ENCODE measurements at regions not wholly inside any gene's neighbourhood (a gene's known extent, or its start where the extent isn't known, plus 50 kb on each side); places are given as distances from the start of the nearest gene placed in this dataset.
A peak's percentile ranks its signal among the peaks of the same experiment; 100 is the strongest.
"Not testable (repeated sequence)": the region's sequence is repeated elsewhere in the genome, so short reads cannot be mapped to it uniquely, and the experiment has no call there.

DNA sequence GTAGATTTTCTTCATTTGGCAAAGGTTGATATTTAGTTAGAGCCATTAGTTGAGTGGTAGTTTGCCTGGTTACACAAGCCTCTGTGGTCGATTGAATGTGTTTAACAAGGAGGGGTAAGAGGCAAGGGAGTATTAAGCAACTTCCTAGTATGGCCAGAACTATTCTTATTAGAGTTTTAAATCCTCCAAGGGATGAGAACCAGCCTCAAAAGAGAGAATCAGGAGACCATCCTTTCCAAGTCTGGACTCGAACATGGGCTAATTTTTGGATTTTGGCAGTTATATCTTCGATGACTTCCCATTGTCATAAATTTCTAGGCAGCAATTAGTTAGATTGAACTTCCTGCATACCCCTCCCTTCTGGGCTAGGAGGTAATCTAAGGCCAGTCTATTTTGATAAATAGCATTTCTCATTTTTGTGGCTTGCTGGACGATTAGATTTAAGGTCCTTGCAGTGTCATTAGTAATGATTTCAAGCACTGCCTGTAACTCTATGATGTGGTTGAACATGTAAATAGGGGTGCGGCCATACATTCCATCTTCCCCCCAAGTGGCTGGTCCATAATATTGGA is 219.5 kb upstream of the KCND2 start:
- ATAC-seq (ENCODE audit: low FRiP score), result peak; percentile 86
- WGBS, 2 donors, result 65 to 66% methylated on average over 5 of the region's 5 CpGs
- H3K9me3 ChIP-seq (ENCODE audit: control insufficient read depth, low read length), result no peaks in the 10 kb centered on the region
- H3K27ac ChIP-seq (ENCODE audit: low read depth in 1 of 2, low read length in 2 of 2), result no peak overlapping the region
- no peak overlapping the region for H3K4me3 ChIP-seq (ENCODE audit: low read length in 2 of 2)
- H3K4me1 ChIP-seq (ENCODE audit: control insufficient read depth in 1 of 2, insufficient read depth in 2 of 2, low read length in 2 of 2), result no peaks in the 10 kb centered on the region
- DNase-seq, result no peak
- no peaks in the 10 kb centered on the region for H3K27me3 ChIP-seq (ENCODE audit: control insufficient read depth in 1 of 2, insufficient read depth in 2 of 2, low read length in 1 of 2)
- intact Hi-C loops (cut with DNase I), result no loop called here
- no peaks in the 10 kb centered on the region for H3K36me3 ChIP-seq (ENCODE audit: control insufficient read depth in 1 of 2, insufficient read depth in 2 of 2, low read length in 1 of 2)

DNA sequence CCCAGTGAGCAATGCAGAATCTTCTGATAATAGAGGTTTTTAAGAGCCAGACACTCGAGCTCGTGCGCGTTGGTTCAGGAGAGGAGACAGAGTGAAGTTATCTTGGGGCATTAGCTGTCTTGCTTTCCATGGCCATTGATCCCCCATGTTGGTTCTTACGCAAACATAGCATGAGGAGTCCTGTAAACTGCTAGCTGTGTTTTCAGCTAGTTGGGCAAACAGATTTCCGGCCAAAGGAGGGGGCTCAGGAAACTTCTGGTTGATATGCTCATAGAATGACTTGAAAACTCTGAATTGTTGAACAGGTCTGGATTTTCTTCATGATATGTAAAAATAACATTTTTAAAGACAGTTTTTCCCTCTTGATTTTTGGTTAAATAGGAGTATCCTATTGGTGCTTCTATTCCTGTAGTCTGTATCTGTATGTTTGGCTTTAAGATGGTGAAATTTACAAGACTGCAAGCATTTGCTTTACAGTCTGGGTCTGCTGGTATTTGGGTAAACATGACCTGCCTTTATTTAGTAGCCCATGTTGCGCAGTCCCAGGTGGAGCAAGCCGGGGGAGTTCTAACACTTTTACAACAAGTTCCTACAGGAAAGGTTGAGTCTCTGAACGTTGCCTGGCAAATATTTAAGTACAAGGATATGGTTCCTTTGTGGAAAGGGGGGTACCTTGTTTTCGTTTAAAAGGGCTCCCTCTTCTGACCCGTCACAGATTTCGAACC is 218.4 kb upstream of the KCND2 start:
- WGBS, 2 donors, result 85 to 90% methylated on average over 12 of the region's 12 CpGs
- no peaks in the 10 kb centered on the region for H3K36me3 ChIP-seq (ENCODE audit: control insufficient read depth in 1 of 2, insufficient read depth in 2 of 2, low read length in 1 of 2)
- peaks cover 3% of the 10 kb centered on the region for H3K9me3 ChIP-seq (ENCODE audit: control insufficient read depth, low read length)
- no peak overlapping the region for H3K4me3 ChIP-seq (ENCODE audit: low read length in 2 of 2)
- H3K4me1 ChIP-seq (ENCODE audit: control insufficient read depth in 1 of 2, insufficient read depth in 2 of 2, low read length in 2 of 2), result no peaks in the 10 kb centered on the region
- no peaks in the 10 kb centered on the region for H3K27me3 ChIP-seq (ENCODE audit: control insufficient read depth in 1 of 2, insufficient read depth in 2 of 2, low read length in 1 of 2)
- intact Hi-C loops (cut with DNase I), result no loop called here
- no peak overlapping the region for H3K27ac ChIP-seq (ENCODE audit: low read depth in 1 of 2, low read length in 2 of 2)
- ATAC-seq (ENCODE audit: low FRiP score), result no peak
- DNase-seq, result no peak

DNA sequence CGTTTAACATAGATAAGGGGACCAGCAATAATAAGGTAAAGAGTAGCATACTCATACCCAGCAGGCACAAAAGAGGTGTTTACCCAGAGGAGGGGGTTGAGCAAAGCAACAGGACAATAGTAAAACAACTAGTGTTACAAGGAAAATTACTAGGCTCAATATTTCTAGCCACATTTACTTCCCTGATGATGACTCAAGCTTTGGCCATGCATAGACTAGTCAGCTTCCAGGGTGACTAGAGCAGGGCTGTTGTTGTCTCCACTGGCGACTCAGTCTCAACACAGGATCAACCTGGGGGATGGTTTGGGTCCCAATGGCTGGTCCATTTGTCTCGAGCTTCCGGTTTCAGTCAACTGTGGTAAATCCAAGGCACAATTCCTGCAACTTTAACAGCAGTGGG is 217.7 kb upstream of the KCND2 start:
- intact Hi-C loops (cut with DNase I), result no loop called here
- ATAC-seq (ENCODE audit: low FRiP score), result no peak
- no peak overlapping the region for H3K27ac ChIP-seq (ENCODE audit: low read depth in 1 of 2, low read length in 2 of 2)

DNA sequence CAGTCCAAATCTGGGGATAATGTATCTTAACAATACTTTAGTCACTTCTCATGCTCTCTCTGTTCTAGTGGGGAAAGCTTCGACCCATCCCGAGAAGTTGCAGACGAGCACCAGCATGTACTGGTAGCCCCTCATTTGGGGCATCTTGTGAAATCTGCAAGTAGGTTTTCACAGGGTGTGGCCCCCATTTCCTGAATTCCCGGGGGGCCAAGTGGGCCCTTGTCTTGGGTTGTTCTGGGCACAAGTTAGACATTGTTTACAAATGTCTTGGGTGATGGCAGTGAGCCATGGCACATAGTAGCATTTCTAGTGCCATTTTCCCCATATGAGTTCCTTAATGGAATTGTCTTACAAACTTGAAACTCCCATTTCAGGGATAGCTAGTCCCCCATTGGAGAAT is 216.7 kb upstream of the KCND2 start:
- Histone ChIP-seq H3K4me3 (ENCODE audit: low read length in 2 of 2) (no peak overlapping the region), H3K4me1 (ENCODE audit: control insufficient read depth in 1 of 2, insufficient read depth in 2 of 2, low read length in 2 of 2) (no peaks in the 10 kb centered on the region), H3K36me3 (ENCODE audit: control insufficient read depth in 1 of 2, insufficient read depth in 2 of 2, low read length in 1 of 2) (no peaks in the 10 kb centered on the region), H3K27me3 (ENCODE audit: control insufficient read depth in 1 of 2, insufficient read depth in 2 of 2, low read length in 1 of 2) (no peaks in the 10 kb centered on the region), H3K27ac (ENCODE audit: low read depth in 1 of 2, low read length in 2 of 2) (no peak overlapping the region), H3K9me3 (ENCODE audit: control insufficient read depth, low read length) (peaks cover 3% of the 10 kb centered on the region)
- intact Hi-C loops (cut with DNase I), result no loop called here
- ATAC-seq (ENCODE audit: low FRiP score) (no peak), DNase-seq (no peak)
- WGBS, 2 donors, result 87 to 90% methylated on average over 4 of the region's 4 CpGs

More for the DNA sequence above, 217.7 kb upstream of the KCND2 start:
- Histone ChIP-seq H3K36me3 (ENCODE audit: control insufficient read depth in 1 of 2, insufficient read depth in 2 of 2, low read length in 1 of 2) (no peaks in the 10 kb centered on the region), H3K4me3 (ENCODE audit: low read length in 2 of 2) (no peak overlapping the region), H3K9me3 (ENCODE audit: control insufficient read depth, low read length) (peaks cover 3% of the 10 kb centered on the region), H3K27me3 (ENCODE audit: control insufficient read depth in 1 of 2, insufficient read depth in 2 of 2, low read length in 1 of 2) (no peaks in the 10 kb centered on the region), H3K4me1 (ENCODE audit: control insufficient read depth in 1 of 2, insufficient read depth in 2 of 2, low read length in 2 of 2) (no peaks in the 10 kb centered on the region)
- 90 to 93% methylated on average over 4 of the region's 4 CpGs for WGBS, 2 donors
- no peak for DNase-seq

DNA sequence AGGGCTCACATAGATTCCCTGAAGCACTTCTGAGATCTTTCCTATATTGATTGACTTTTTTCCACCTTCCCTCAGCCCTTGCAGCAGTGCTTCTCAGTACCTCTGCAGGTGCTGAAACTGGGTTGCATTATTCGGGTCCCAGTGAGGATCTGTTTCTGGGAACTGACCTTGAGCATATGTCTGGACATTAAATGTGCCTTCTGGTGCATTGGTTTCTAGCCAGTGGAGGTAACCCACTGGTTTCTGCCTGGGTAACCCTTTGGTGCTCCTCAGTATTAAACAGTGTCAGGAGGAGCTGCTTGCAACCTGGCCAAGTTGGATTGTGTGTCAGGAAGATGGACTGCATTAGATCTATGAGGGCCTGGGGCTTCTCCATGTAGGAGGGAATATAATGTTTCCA is 213.3 kb upstream of the KCND2 start:
- H3K27ac ChIP-seq (ENCODE audit: low read depth in 1 of 2, low read length in 2 of 2), result no peak overlapping the region
- intact Hi-C loops (cut with DNase I), result no loop called here
- ATAC-seq (ENCODE audit: low FRiP score) (no peak), DNase-seq (no peak)
- WGBS, 2 donors, result 89 to 90% methylated on average over 1 of the region's 1 CpG
- H3K4me1 ChIP-seq (ENCODE audit: control insufficient read depth in 1 of 2, insufficient read depth in 2 of 2, low read length in 2 of 2), result no peaks in the 10 kb centered on the region
- H3K9me3 ChIP-seq (ENCODE audit: control insufficient read depth, low read length), result peaks cover 3% of the 10 kb centered on the region
- no peaks in the 10 kb centered on the region for H3K36me3 ChIP-seq (ENCODE audit: control insufficient read depth in 1 of 2, insufficient read depth in 2 of 2, low read length in 1 of 2)
- H3K27me3 ChIP-seq (ENCODE audit: control insufficient read depth in 1 of 2, insufficient read depth in 2 of 2, low read length in 1 of 2), result no peaks in the 10 kb centered on the region
- H3K4me3 ChIP-seq (ENCODE audit: low read length in 2 of 2), result no peak overlapping the region

DNA sequence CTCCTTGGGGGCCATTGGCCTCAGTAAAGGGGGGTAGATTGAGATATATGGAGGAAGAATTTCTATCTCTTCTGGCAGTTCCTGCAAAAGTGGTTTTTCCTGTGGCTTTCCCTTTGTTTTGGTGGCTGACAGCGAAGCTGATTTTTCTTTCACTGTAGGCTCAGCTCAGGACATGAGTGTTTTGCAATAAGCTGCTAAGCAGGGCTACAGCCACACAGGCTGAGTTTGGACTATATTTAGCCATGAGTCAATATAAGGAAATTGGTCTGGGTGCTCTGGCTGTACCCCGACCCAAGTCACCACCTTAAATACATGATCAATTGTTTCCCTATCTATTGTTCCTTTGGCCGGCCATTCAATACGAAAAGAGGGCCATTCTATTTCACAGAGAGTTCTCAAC is 212.7 kb upstream of the KCND2 start:
- Histone ChIP-seq H3K9me3 (ENCODE audit: control insufficient read depth, low read length) (peaks cover 3% of the 10 kb centered on the region), H3K27me3 (ENCODE audit: control insufficient read depth in 1 of 2, insufficient read depth in 2 of 2, low read length in 1 of 2) (no peaks in the 10 kb centered on the region), H3K27ac (ENCODE audit: low read depth in 1 of 2, low read length in 2 of 2) (no peak overlapping the region), H3K36me3 (ENCODE audit: control insufficient read depth in 1 of 2, insufficient read depth in 2 of 2, low read length in 1 of 2) (no peaks in the 10 kb centered on the region), H3K4me3 (ENCODE audit: low read length in 2 of 2) (no peak overlapping the region), H3K4me1 (ENCODE audit: control insufficient read depth in 1 of 2, insufficient read depth in 2 of 2, low read length in 2 of 2) (no peaks in the 10 kb centered on the region)
- 70 to 74% methylated on average over 4 of the region's 4 CpGs for WGBS, 2 donors
- intact Hi-C loops (cut with DNase I), result no loop called here
- ATAC-seq (ENCODE audit: low FRiP score) (no peak), DNase-seq (no peak)

DNA sequence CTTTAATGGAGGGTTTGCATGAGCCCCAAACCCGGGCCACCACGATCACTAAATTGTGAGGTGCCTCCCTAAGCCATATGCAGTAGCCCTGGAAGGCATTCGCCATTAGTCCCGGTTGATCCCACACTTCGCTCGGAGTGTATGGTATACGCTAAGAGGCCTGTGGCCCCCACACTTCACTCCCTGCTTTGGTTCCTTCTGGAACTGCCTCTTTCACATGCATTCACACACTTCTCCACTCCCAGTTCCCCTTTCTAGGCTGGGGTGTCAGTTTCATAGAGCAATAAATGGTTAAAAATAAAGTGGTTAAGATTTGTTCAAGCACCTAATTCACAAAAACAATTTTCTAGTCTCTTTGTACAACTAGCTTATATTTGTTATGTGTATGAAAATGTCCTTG is 212.1 kb upstream of the KCND2 start:
- no peak overlapping the region for H3K4me3 ChIP-seq (ENCODE audit: low read length in 2 of 2)
- H3K4me1 ChIP-seq (ENCODE audit: control insufficient read depth in 1 of 2, insufficient read depth in 2 of 2, low read length in 2 of 2), result no peaks in the 10 kb centered on the region
- ATAC-seq (ENCODE audit: low FRiP score) (no peak), DNase-seq (no peak)
- 92 to 95% methylated on average over 7 of the region's 7 CpGs for WGBS, 2 donors
- no peaks in the 10 kb centered on the region for H3K27me3 ChIP-seq (ENCODE audit: control insufficient read depth in 1 of 2, insufficient read depth in 2 of 2, low read length in 1 of 2)
- intact Hi-C loops (cut with DNase I), result no loop called here
- no peak overlapping the region for H3K27ac ChIP-seq (ENCODE audit: low read depth in 1 of 2, low read length in 2 of 2)
- H3K9me3 ChIP-seq (ENCODE audit: control insufficient read depth, low read length), result peaks cover 3% of the 10 kb centered on the region
- H3K36me3 ChIP-seq (ENCODE audit: control insufficient read depth in 1 of 2, insufficient read depth in 2 of 2, low read length in 1 of 2), result no peaks in the 10 kb centered on the region

DNA sequence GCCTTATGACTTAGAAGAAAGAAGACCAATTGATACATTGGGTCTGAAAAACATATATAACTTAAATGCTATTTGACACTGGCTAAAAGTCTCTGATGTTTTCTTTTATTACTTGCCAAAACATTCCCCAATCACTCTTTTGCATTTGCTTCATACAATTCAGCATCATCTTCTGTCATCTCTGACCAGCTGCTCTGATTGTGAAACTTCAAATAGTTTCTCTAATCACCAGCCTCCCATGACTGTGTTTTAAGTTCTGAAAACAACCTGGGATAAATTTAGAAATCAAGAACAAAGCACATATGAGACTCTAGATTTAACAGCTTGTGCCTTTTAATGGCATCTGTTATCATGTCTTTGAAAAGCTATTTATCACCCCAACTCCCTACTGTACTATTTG is 208.4 kb upstream of the KCND2 start:
- Histone ChIP-seq H3K27ac (ENCODE audit: low read depth in 1 of 2, low read length in 2 of 2) (no peak overlapping the region), H3K36me3 (ENCODE audit: control insufficient read depth in 1 of 2, insufficient read depth in 2 of 2, low read length in 1 of 2) (no peaks in the 10 kb centered on the region), H3K4me3 (ENCODE audit: low read length in 2 of 2) (no peak overlapping the region), H3K27me3 (ENCODE audit: control insufficient read depth in 1 of 2, insufficient read depth in 2 of 2, low read length in 1 of 2) (no peaks in the 10 kb centered on the region), H3K9me3 (ENCODE audit: control insufficient read depth, low read length) (peaks cover under 1% of the 10 kb centered on the region), H3K4me1 (ENCODE audit: control insufficient read depth in 1 of 2, insufficient read depth in 2 of 2, low read length in 2 of 2) (no peaks in the 10 kb centered on the region)
- ATAC-seq (ENCODE audit: low FRiP score), result no peak
- no peak for DNase-seq
- intact Hi-C loops (cut with DNase I), result no loop called here

DNA sequence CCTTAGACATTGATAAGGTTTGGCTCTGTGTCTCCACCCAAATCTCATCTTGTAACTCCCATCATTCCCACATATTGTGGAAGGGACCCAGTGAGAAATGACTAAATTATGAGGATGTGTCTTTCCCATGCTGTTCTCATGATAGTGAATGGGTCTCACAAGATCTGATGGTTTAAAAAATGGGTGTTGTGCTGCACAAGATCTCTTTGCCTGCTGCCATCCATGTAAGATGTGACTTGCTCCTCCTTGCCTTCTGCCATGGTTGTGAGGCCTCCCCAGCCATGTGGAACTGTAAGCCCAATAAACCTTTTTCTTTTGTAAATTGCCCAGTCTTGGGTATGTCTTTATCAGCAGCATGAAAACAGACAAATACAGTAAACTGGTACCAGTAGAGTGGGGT is 206.1 kb upstream of the KCND2 start:
- H3K36me3 ChIP-seq (ENCODE audit: control insufficient read depth in 1 of 2, insufficient read depth in 2 of 2, low read length in 1 of 2); ATAC-seq (ENCODE audit: low FRiP score); H3K4me3 ChIP-seq (ENCODE audit: low read length in 2 of 2); H3K27me3 ChIP-seq (ENCODE audit: control insufficient read depth in 1 of 2, insufficient read depth in 2 of 2, low read length in 1 of 2); H3K27ac ChIP-seq (ENCODE audit: low read depth in 1 of 2, low read length in 2 of 2); DNase-seq; H3K9me3 ChIP-seq (ENCODE audit: control insufficient read depth, low read length); intact Hi-C loops (cut with DNase I); H3K4me1 ChIP-seq (ENCODE audit: control insufficient read depth in 1 of 2, insufficient read depth in 2 of 2, low read length in 2 of 2): not testable (repeated sequence)

All from aorta (tissue), 5 donors.